ENCODE measurements at regions not wholly inside any gene's neighbourhood (a gene's known extent, or its start where the extent isn't known, plus 50 kb on each side); places are given as distances from the start of the nearest gene placed in this dataset.

DNA sequence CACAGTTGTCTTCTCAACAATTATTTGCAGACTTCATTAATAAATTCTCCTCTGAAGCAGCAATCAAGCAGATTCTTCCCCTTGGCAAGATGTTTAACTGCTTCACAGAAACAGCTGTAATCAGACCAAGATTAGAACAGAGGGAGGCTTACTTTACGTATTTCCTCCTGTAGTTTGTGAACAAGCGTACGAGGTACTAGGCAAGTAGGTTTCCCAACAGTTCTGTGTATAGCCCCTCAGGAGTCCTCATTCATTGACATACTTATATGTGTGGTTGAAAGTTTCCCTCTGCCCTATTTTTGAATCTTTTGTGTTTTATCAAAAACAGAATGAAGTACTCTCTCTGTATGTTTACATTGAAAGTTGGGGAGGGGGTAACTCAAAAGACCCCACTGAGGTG, 128.0 kb downstream of the SPATA31D1 start:
- TF ChIP-seq, protein P1, sequence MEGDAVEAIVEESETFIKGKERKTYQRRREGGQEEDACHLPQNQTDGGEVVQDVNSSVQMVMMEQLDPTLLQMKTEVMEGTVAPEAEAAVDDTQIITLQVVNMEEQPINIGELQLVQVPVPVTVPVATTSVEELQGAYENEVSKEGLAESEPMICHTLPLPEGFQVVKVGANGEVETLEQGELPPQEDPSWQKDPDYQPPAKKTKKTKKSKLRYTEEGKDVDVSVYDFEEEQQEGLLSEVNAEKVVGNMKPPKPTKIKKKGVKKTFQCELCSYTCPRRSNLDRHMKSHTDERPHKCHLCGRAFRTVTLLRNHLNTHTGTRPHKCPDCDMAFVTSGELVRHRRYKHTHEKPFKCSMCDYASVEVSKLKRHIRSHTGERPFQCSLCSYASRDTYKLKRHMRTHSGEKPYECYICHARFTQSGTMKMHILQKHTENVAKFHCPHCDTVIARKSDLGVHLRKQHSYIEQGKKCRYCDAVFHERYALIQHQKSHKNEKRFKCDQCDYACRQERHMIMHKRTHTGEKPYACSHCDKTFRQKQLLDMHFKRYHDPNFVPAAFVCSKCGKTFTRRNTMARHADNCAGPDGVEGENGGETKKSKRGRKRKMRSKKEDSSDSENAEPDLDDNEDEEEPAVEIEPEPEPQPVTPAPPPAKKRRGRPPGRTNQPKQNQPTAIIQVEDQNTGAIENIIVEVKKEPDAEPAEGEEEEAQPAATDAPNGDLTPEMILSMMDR (IDR thresholded peaks at IDR 0.05; ENCODE audit: borderline replicate concordance, extremely low read depth, low read length, poor library complexity, severe bottlenecking) = no peak
- TF ChIP-seq EZH2 (IDR thresholded peaks at IDR 0.05; ENCODE audit: borderline replicate concordance, low read depth, low read length, severe bottlenecking) = no peak
